ENCODE measurements at regions not wholly inside any gene's neighbourhood (a gene's known extent, or its start where the extent isn't known, plus 50 kb on each side); places are given as distances from the start of the nearest gene placed in this dataset.

DNA sequence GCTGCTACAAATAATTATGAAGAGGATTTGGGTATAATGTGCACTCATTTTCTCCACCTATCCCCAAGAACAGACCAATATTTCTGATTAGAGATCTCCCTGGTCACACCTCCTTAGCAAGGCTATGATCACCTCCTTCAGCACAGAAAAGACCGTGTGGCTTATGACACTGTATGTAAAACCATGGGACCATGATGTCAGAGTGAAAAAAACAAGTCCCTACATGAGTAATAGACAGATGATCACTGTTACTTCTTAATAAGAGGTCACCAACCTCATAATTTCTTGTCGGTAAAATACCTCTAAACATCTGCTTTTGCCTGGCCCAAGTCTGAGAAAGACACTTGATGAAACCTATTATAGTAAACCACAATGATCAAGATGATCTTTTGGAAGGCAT lies 330.6 kb upstream of the F9 start:
- Histone ChIP-seq H3K36me3 (no peaks in the 10 kb centered on the region), H3K4me3 (no peak overlapping the region), H3K4me1 (no peaks in the 10 kb centered on the region), H3K9me3 (no peaks in the 10 kb centered on the region), H3K27me3 (no peaks in the 10 kb centered on the region), H3K27ac (no peak overlapping the region)
- intact Hi-C loops (cut with DNase I; ENCODE audit: low total_unique reads), result no loop called here
- DNase-seq, result no peak
- no peak for TF ChIP-seq POLR2A (IDR thresholded peaks at IDR 0.05)
- TF ChIP-seq, protein P1, sequence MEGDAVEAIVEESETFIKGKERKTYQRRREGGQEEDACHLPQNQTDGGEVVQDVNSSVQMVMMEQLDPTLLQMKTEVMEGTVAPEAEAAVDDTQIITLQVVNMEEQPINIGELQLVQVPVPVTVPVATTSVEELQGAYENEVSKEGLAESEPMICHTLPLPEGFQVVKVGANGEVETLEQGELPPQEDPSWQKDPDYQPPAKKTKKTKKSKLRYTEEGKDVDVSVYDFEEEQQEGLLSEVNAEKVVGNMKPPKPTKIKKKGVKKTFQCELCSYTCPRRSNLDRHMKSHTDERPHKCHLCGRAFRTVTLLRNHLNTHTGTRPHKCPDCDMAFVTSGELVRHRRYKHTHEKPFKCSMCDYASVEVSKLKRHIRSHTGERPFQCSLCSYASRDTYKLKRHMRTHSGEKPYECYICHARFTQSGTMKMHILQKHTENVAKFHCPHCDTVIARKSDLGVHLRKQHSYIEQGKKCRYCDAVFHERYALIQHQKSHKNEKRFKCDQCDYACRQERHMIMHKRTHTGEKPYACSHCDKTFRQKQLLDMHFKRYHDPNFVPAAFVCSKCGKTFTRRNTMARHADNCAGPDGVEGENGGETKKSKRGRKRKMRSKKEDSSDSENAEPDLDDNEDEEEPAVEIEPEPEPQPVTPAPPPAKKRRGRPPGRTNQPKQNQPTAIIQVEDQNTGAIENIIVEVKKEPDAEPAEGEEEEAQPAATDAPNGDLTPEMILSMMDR (IDR thresholded peaks at IDR 0.05), result no peak

DNA sequence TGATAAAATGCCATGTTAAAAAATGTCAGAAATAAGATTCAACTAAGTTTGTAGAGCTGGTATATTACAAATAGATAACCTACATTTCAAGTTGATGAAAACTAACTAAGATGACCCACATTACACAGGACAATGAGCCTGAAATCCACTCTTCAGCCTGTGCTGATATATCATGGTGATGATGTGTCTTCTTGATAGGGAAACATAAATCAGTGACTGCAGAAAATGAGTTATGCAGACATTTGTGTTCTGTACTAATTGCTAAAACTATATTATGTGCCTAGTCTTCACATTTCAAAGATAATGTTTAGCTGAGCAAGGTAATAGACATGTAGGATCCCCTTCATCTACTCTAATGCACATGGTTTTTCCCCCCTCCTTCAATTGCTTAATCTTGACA lies 331.6 kb upstream of the F9 start:
- no peak for TF ChIP-seq POLR2A (IDR thresholded peaks at IDR 0.05)
- DNase-seq, result no peak
- Histone ChIP-seq H3K27me3 (no peaks in the 10 kb centered on the region), H3K4me1 (no peaks in the 10 kb centered on the region), H3K4me3 (no peak overlapping the region), H3K27ac (no peak overlapping the region), H3K9me3 (no peaks in the 10 kb centered on the region), H3K36me3 (no peaks in the 10 kb centered on the region)
- intact Hi-C loops (cut with DNase I; ENCODE audit: low total_unique reads), result no loop called here

DNA sequence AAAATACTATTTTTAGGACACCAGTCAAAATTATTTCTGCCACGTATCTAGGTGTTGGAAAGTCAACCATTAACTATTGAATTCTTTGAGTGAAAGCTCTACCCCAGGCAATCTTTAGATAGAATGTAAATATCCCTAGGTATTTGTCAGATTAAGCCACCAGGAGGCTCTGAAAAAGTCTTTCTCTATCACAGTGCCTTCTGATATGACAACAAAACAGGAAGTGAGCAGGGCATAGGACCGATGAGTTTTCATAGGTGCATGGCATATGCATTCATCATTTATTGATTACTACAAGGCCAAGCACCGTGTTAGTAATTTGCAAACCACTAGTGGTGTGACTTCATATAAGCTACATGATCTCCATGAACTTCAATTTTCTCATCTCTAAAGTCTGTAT lies 333.6 kb upstream of the F9 start:
- Histone ChIP-seq H3K27ac (no peak overlapping the region), H3K27me3 (no peaks in the 10 kb centered on the region), H3K4me1 (no peaks in the 10 kb centered on the region), H3K9me3 (no peaks in the 10 kb centered on the region), H3K4me3 (no peak overlapping the region), H3K36me3 (no peaks in the 10 kb centered on the region)
- no peak for DNase-seq
- TF ChIP-seq, protein P1 (IDR thresholded peaks at IDR 0.05), result no peak
- no peak for TF ChIP-seq POLR2A (IDR thresholded peaks at IDR 0.05)
- intact Hi-C loops (cut with DNase I; ENCODE audit: low total_unique reads), result no loop called here

DNA sequence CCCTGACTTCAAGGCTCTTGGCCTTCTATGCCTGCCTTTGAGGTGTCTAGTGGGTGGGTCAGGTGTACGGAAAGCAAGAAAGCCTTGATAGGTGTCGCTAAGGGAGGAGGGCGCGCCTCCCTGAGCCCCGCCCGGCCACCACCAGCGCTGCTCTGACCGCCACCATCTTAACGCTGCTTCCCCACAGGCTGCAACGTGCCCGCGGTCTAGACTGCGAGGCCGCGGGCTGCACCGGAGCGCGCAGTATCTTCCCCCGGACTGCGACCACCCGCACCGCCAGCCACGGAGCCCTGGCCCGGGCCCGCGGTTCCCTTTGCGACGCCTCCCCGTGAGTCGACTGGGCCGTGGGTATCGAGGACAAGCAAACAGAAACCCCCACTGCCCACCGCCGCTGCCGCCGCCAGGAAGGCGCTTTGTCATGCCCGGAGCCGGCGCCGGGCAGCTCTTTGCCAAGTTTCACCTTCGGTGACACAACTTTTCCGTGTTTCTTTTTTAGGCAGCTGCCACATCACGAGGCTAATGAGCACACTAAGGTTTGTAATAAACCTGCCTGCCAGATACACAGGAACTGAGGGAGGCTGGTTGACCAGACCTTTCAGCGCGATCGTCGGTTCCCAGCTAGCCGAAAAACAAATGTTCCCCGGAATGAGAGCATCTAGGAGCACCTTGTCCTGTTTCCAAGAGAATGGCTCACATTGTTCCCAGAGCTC lies 335.8 kb upstream of the F9 start:
- Histone ChIP-seq H3K36me3 (no peaks in the 10 kb centered on the region), H3K9me3 (no peaks in the 10 kb centered on the region), H3K4me1 (no peaks in the 10 kb centered on the region), H3K4me3 (peak overlapping the region; percentile 9 to 14), H3K27ac (peak overlapping the region; percentile 4 to 34), H3K27me3 (no peaks in the 10 kb centered on the region)
- TF ChIP-seq POLR2A (IDR thresholded peaks at IDR 0.05), result peak in 1 of 2 donors; percentile 21
- TF ChIP-seq, protein P1 (IDR thresholded peaks at IDR 0.05), result no peak
- intact Hi-C loops (cut with DNase I; ENCODE audit: low total_unique reads), result no loop called here
- no peak for DNase-seq

DNA sequence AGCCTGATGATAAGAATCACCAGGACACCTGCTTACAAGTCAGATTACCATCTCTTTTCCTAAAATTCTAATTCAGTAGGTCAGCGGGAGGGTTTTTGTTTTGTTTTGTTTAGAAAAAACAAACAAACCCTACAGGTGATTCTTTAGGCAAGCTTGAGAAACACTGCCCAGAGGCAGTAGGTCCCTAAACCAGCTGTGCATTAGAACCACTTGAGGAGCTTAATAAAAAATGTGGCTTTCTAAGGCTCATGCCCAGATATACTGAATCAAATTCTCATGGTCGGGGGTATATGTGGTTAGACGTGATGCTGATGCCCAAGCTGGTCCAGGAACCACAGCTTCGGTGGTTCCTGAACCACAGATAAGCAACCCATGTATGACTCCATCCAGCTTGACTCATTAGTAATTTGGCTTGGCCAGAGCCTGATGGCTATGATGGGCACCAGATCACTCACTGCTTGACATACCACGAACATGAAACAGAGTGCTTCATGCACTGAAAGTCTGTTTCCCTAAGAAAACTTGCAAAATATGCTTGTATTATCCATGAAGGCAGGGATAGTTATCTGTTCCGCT lies 338.1 kb upstream of the F9 start:
- TF ChIP-seq, protein P1 (IDR thresholded peaks at IDR 0.05), result no peak
- TF ChIP-seq POLR2A (IDR thresholded peaks at IDR 0.05), result no peak

More for the DNA sequence above, 338.1 kb upstream of the F9 start:
- H3K36me3 ChIP-seq, result no peaks in the 10 kb centered on the region
- H3K4me1 ChIP-seq, result no peaks in the 10 kb centered on the region
- no peak overlapping the region for H3K27ac ChIP-seq
- H3K4me3 ChIP-seq, result no peak overlapping the region
- no peaks in the 10 kb centered on the region for H3K9me3 ChIP-seq
- no peaks in the 10 kb centered on the region for H3K27me3 ChIP-seq
- DNase-seq, result no peak
- intact Hi-C loops (cut with DNase I; ENCODE audit: low total_unique reads), result no loop called here
